HepG2 (cell line): ENCODE measurements at regions not wholly inside any gene's neighbourhood (a gene's known extent, or its start where the extent isn't known, plus 50 kb on each side); places are given as distances from the start of the nearest gene placed in this dataset.

Source experiments
- ATAC-seq: fragments of 200-7000 bp; cut with Tn5 transposase; 3 replicates; pipeline ENCODE4 v1.9.1; 2020; ENCODE audit warnings: mild to moderate bottlenecking, moderate library complexity
- BruUV-seq: library from RNA; stranded (reverse); fragments of 400-500 nt; replicated peaks from 2 replicates; lab custom pipeline; 2021; lab: Mats Ljungman, UMichigan
- CTCF ChIA-PET: fragments of 300-600 bp; formaldehyde crosslinking; extraction: SDS; loops from one replicate; lab custom pipeline; 2021; ENCODE audit warnings: low total read pairs, inconsistent platforms, low intra/inter-chr PET ratio; lab: Yijun Ruan, JAX
- POLR2A ChIA-PET: fragments of 350-600 bp; sonication (Branson Sonifier 250); formaldehyde crosslinking; loops from one replicate; lab custom pipeline; 2020; ENCODE audit warnings: antibody characterized with exemption, inconsistent platforms; lab: Yijun Ruan, JAX
- DNase-seq: peaks from one replicate; pipeline ENCODE4 v3.0.0-alpha.2; 2015; ENCODE audit warnings: low spot score
- FAIRE-seq: peaks from 3 replicates; lab custom pipeline; 2011; peaks lifted over from hg19 to GRCh38; lab: Jason Lieb, UNC
- H2AFZ ChIP-seq: one replicate; pipeline ENCODE4 v1.6.1; 2011; ENCODE audit warnings: low read length, inconsistent platforms
- H3K27ac ChIP-seq: fragments of 300-600 bp; 3 replicates; pipeline ENCODE4 v1.8.0; 2011; ENCODE audit warnings: mixed run types, mild to moderate bottlenecking, mixed read lengths, low read length, inconsistent platforms; ENCODE audit not compliant: insufficient read depth; ENCODE audit errors: extremely low read length
- H3K27me3 ChIP-seq, 2 experiments: fragments of 200-600 bp in 1 of 2; 2 replicates in 1 of 2; 3 replicates in 1 of 2; pipeline versions ENCODE4 v1.6.0 to v1.8.0; 2011; ENCODE audit warnings: low read length in 2 of 2, mild to moderate bottlenecking in 2 of 2, moderate library complexity in 2 of 2, inconsistent platforms in 1 of 2; ENCODE audit not compliant: insufficient read depth in 2 of 2, control insufficient read depth in 1 of 2
- H3K36me3 ChIP-seq, 2 experiments: fragments of 200-600 bp in 1 of 2; replicated peaks in 1 of 2; 2 replicates in 1 of 2; 3 replicates in 1 of 2; pipeline versions ENCODE4 v1.5.1 to v1.8.0; 2011; ENCODE audit warnings: low read length in 2 of 2, inconsistent platforms in 1 of 2; ENCODE audit not compliant: insufficient read depth in 2 of 2, control insufficient read depth in 1 of 2
- H3K4me1 ChIP-seq: 2 replicates; pipeline ENCODE4 v1.5.1; 2012; ENCODE audit warnings: low read length, inconsistent platforms; ENCODE audit not compliant: insufficient read depth
- H3K4me2 ChIP-seq: 2 replicates; pipeline ENCODE4 v1.6.0; 2011; ENCODE audit warnings: low read depth, low read length, inconsistent platforms
- H3K4me3 ChIP-seq, 3 experiments: fragments of 200-600 bp in 1 of 3; sonication (generic), shearing (Covaris generic) in 1 of 3; replicated peaks in 1 of 3; 2 replicates each; pipeline ENCODE4 v1.5.1; 2011 to 2016; ENCODE audit warnings: low read length in 3 of 3, inconsistent platforms in 2 of 3, low read depth in 2 of 3, mild to moderate bottlenecking in 2 of 3, control low read depth in 1 of 3, mixed read lengths in 1 of 3; ENCODE audit not compliant: insufficient read depth in 1 of 3
- H3K79me2 ChIP-seq: one replicate; pipeline ENCODE4 v1.6.1; 2011; ENCODE audit warnings: low read length, inconsistent platforms; ENCODE audit not compliant: insufficient read depth
- H3K9ac ChIP-seq: 2 replicates; pipeline ENCODE4 v1.6.0; 2011; ENCODE audit warnings: mild to moderate bottlenecking, low read depth, low read length, inconsistent platforms; ENCODE audit not compliant: insufficient read depth
- H3K9me3 ChIP-seq: 2 replicates; pipeline ENCODE4 v1.5.1; 2012; ENCODE audit warnings: mild to moderate bottlenecking, low read length
- H4K20me1 ChIP-seq: 2 replicates; pipeline ENCODE4 v1.6.0; 2011; ENCODE audit warnings: inconsistent platforms, mild to moderate bottlenecking, low read length, moderate library complexity; ENCODE audit not compliant: insufficient read depth
- GATA4 ChIP-seq: sonication (generic); IDR thresholded peaks from 2 replicates; pipeline ENCODE4 v1.6.1; 2016; ENCODE audit warnings: antibody characterized with exemption, low read depth, borderline replicate concordance
- PRMT3 ChIP-seq: sonication (generic); formaldehyde crosslinking; IDR thresholded peaks from 2 replicates; pipeline ENCODE4 v1.8.1; 2022; ENCODE audit warnings: low read depth, mild to moderate bottlenecking, moderate library complexity, missing genetic modification reagents, borderline replicate concordance
- STAT5B ChIP-seq: sonication (generic); formaldehyde crosslinking; IDR thresholded peaks from 2 replicates; pipeline ENCODE4 v1.4.0; 2020; ENCODE audit warnings: missing genetic modification reagents
- TMF1 ChIP-seq: sonication (generic); formaldehyde crosslinking; IDR thresholded peaks from 2 replicates; pipeline ENCODE4 v1.8.1; 2022; ENCODE audit warnings: low read depth, missing genetic modification reagents
- ZFYVE20 ChIP-seq: sonication (generic); formaldehyde crosslinking; IDR thresholded peaks from 2 replicates; pipeline ENCODE4 v1.8.0; 2023; ENCODE audit warnings: low read depth, mild to moderate bottlenecking, moderate library complexity, missing genetic modification reagents, borderline replicate concordance
- ZMYM2 ChIP-seq: sonication (generic); formaldehyde crosslinking; IDR thresholded peaks from 2 replicates; pipeline ENCODE4 v1.8.0; 2022; ENCODE audit warnings: mild to moderate bottlenecking, missing genetic modification reagents
- ZNF281 ChIP-seq: sonication (generic); formaldehyde crosslinking; IDR thresholded peaks from 2 replicates; pipeline ENCODE4 v1.4.0; 2020; ENCODE audit warnings: missing genetic modification reagents, borderline replicate concordance
- ZNF772 ChIP-seq: sonication (generic); formaldehyde crosslinking; IDR thresholded peaks from 2 replicates; pipeline ENCODE4 v1.5.0; 2020; ENCODE audit warnings: mild to moderate bottlenecking, missing genetic modification reagents
- ZSCAN31 ChIP-seq: sonication (generic); formaldehyde crosslinking; IDR thresholded peaks from 2 replicates; pipeline ENCODE4 v1.5.0; 2020; ENCODE audit warnings: low read depth, mild to moderate bottlenecking, missing genetic modification reagents
- WGBS: methylation state at CpG from one replicate; pipeline ENCODE4 v1.1.6; 2017; ENCODE audit warnings: low lambda C conversion rate; 5-methylcytosine and 5-hydroxymethylcytosine counted together
- in situ Hi-C: cut with HindIII; loops from 2 replicates; pipeline ENCODE4 v1.10.0; 2017; ENCODE audit warnings: low pct_unique_long_range_greater_than_20kb; ENCODE audit not compliant: extremely low pct_ligation_motif_present
- intact Hi-C: fragments of 100-400 bp; cut with micrococcal nuclease; formaldehyde crosslinking; loops from one replicate; pipeline ENCODE4 v1.10.0; 2022; ENCODE audit not compliant: unreplicated experiment

- DNase-seq (no peak), ATAC-seq (no peak), FAIRE-seq (no peak)
- H3K27me3 ChIP-seq = no peaks in the 10 kb centered on the region
- no peaks in the 10 kb centered on the region for H3K79me2 ChIP-seq
- H3K4me2 ChIP-seq = no peak overlapping the region
- 48% methylated on average over 4 of the region's 4 CpGs for WGBS
- H2AFZ ChIP-seq = no peak overlapping the region
- TF ChIP-seq ZNF772 (CRISPR knock-in tag) = no peak
- no peak for TF ChIP-seq GATA4
- no peak overlapping the region for H3K4me3 ChIP-seq
- H3K9ac ChIP-seq = no peak overlapping the region
- no peaks in the 10 kb centered on the region for H3K9me3 ChIP-seq
- CTCF ChIA-PET = no interaction called here
- intact Hi-C loops = no loop called here
- no peak overlapping the region for H3K27ac ChIP-seq
- BruUV-seq = no TSS peak
- no peaks in the 10 kb centered on the region for H3K36me3 ChIP-seq
- no peaks in the 10 kb centered on the region for H3K4me1 ChIP-seq
- H4K20me1 ChIP-seq = no peaks in the 10 kb centered on the region
- in situ Hi-C loops = no loop called here
- POLR2A ChIA-PET = no interaction called here
These were observed 155.0 kb upstream of the SUCLG2 start for GRCh38 chr3:67809370-67809935.

GRCh38 chr3:67808906-67809305 lies 154.5 kb upstream of the SUCLG2 start:
- ChIA-PET CTCF (no interaction called here), POLR2A (no interaction called here)
- no peaks in the 10 kb centered on the region for H3K4me1 ChIP-seq
- H3K4me2 ChIP-seq = no peak overlapping the region
- in situ Hi-C loops (no loop called here), intact Hi-C loops (no loop called here)
- BruUV-seq = no TSS peak
- 0 out of 2 replicates have a peak, but pooled peaks cover under 1% of the 10 kb centered on the region for H3K9me3 ChIP-seq
- H3K27me3 ChIP-seq = no peaks in the 10 kb centered on the region
- H3K4me3 ChIP-seq = no peak overlapping the region
- H3K9ac ChIP-seq = no peak overlapping the region
- H2AFZ ChIP-seq = no peak overlapping the region
- DNase-seq = no peak
- H3K27ac ChIP-seq = no peak overlapping the region
- no peaks in the 10 kb centered on the region for H4K20me1 ChIP-seq
- FAIRE-seq = no peak
- ATAC-seq = no peak
- 10% methylated on average over 3 of the region's 3 CpGs for WGBS
- H3K36me3 ChIP-seq = no peaks in the 10 kb centered on the region
- TF ChIP-seq TMF1 (no peak), STAT5B (CRISPR knock-in tag) (no peak), ZSCAN31 (CRISPR knock-in tag) (no peak), ZMYM2 (CRISPR knock-in tag) (no peak), ZFYVE20 (CRISPR knock-in tag) (no peak), ZNF281 (no peak), PRMT3 (CRISPR knock-in tag) (no peak)
- no peaks in the 10 kb centered on the region for H3K79me2 ChIP-seq
